HEK293T (cell line): ENCODE measurements at regions not wholly inside any gene's neighbourhood (a gene's known extent, or its start where the extent isn't known, plus 50 kb on each side); places are given as distances from the start of the nearest gene placed in this dataset.

Experiments used
- BHLHE40 ChIP-seq: fragments of 450-650 bp; IDR thresholded peaks from 2 replicates; pipeline ENCODE4 v1.6.1; 2016; ENCODE audit warnings: mild to moderate bottlenecking, moderate library complexity, borderline replicate concordance
- CTBP1 ChIP-seq: fragments of 450-650 bp; IDR thresholded peaks from 2 replicates; pipeline ENCODE4 v1.6.1; 2016; ENCODE audit warnings: borderline replicate concordance
- ELF4 ChIP-seq: fragments of 450-650 bp; IDR thresholded peaks from 2 replicates; pipeline ENCODE4 v1.6.1; 2017; ENCODE audit warnings: antibody characterized with exemption
- FOXA1 ChIP-seq: fragments of 450-650 bp; IDR thresholded peaks from 2 replicates; pipeline ENCODE4 v1.6.1; 2016; ENCODE audit warnings: mild to moderate bottlenecking
- FOXK2 ChIP-seq: fragments of 450-650 bp; IDR thresholded peaks from 2 replicates; pipeline ENCODE4 v1.6.1; 2016; ENCODE audit warnings: mild to moderate bottlenecking
- FOXM1 ChIP-seq: fragments of 450-650 bp; IDR thresholded peaks from 2 replicates; pipeline ENCODE4 v1.6.1; 2017; ENCODE audit warnings: mild to moderate bottlenecking, borderline replicate concordance
- HDGF ChIP-seq: fragments of 450-650 bp; IDR thresholded peaks from 2 replicates; pipeline ENCODE4 v1.6.1; 2017; ENCODE audit warnings: antibody characterized with exemption, borderline replicate concordance
- L3MBTL2 ChIP-seq: fragments of 450-650 bp; conservative IDR thresholded peaks from 2 replicates; pipeline ENCODE4 v1.6.1; 2016; ENCODE audit warnings: mild to moderate bottlenecking
- LEF1 ChIP-seq: fragments of 450-650 bp; IDR thresholded peaks from 2 replicates; pipeline ENCODE4 v1.6.1; 2017; ENCODE audit warnings: mild to moderate bottlenecking, borderline replicate concordance
- PKNOX1 ChIP-seq: fragments of 450-650 bp; IDR thresholded peaks from 2 replicates; pipeline ENCODE4 v1.6.1; 2016
- SP1 ChIP-seq: fragments of 450-650 bp; IDR thresholded peaks from 2 replicates; pipeline ENCODE4 v1.6.1; 2017
- SUZ12 ChIP-seq: fragments of 450-650 bp; IDR thresholded peaks from 2 replicates; pipeline ENCODE4 v1.6.1; 2016; ENCODE audit warnings: mild to moderate bottlenecking
- TARDBP ChIP-seq: fragments of 450-650 bp; IDR thresholded peaks from 2 replicates; pipeline ENCODE4 v1.6.1; 2016
- ZNF384 ChIP-seq: fragments of 450-650 bp; IDR thresholded peaks from 2 replicates; pipeline ENCODE4 v1.6.1; 2016

DNA sequence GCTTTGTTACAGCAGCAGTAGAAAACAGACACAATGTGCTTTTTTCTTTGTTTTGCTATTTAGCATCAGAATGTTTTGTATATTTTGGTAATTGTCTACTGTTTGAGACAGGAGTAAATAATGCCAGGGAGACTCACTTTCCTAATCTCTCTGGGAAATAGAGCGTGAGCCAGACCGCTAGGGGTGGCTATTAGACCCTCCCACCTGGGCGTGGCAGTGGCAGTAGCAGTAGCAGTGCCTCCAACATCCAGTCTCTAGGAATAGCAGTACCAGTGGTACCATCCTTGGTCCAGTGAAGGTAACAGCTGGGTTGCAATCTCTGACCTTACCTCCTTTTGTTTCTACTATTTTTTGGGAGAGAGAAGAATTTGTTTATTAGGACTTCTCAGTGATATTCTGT is 165.7 kb upstream of the MAGI2 start:
- TF ChIP-seq FOXA1 (no peak), ELF4 (no peak), TARDBP (no peak), SP1 (no peak), FOXK2 (no peak), BHLHE40 (no peak), LEF1 (no peak), FOXM1 (no peak), SUZ12 (no peak), CTBP1 (no peak), L3MBTL2 (no peak), ZNF384 (no peak), HDGF (no peak), PKNOX1 (no peak)
